ENCODE measurements at regions not wholly inside any gene's neighbourhood (a gene's known extent, or its start where the extent isn't known, plus 50 kb on each side); places are given as distances from the start of the nearest gene placed in this dataset.

- DNase-seq (ENCODE audit: low spot score): no peak
Observed at GRCh38 chr18:60554967-60555366, 182.4 kb upstream of the MC4R start.

GRCh38 chr18:60555625-60556024, 183.1 kb upstream of the MC4R start:
- no peak for DNase-seq (ENCODE audit: low spot score)

GRCh38 chr18:60556326-60556725, 183.8 kb upstream of the MC4R start:
- no peak for DNase-seq (ENCODE audit: low spot score)

GRCh38 chr18:60560071-60560470, 187.5 kb upstream of the MC4R start:
- no peak for DNase-seq (ENCODE audit: low spot score)

- DNase-seq (ENCODE audit: low spot score): no peak
Observed at GRCh38 chr18:60563082-60563481, 190.5 kb upstream of the MC4R start.

GRCh38 chr18:60568220-60568619, 195.6 kb upstream of the MC4R start:
- no peak for DNase-seq (ENCODE audit: low spot score)

- DNase-seq (ENCODE audit: low spot score): no peak
Observed at GRCh38 chr18:60570172-60570571, 197.6 kb upstream of the MC4R start.

- no peak for DNase-seq (ENCODE audit: low spot score)
Observed at GRCh38 chr18:60577457-60577856, 204.9 kb upstream of the MC4R start.

- no peak for DNase-seq (ENCODE audit: low spot score)
Observed at GRCh38 chr18:60585670-60586069, 213.1 kb upstream of the MC4R start.

- DNase-seq (ENCODE audit: low spot score): no peak
Observed at GRCh38 chr18:60593249-60593648, 220.7 kb upstream of the MC4R start.

GRCh38 chr18:60596928-60597327, 224.4 kb upstream of the MC4R start:
- DNase-seq (ENCODE audit: low spot score): no peak

- no peak for DNase-seq (ENCODE audit: low spot score)
Observed at GRCh38 chr18:60599267-60599666, 226.7 kb upstream of the MC4R start.

- DNase-seq (ENCODE audit: low spot score): no peak
Observed at GRCh38 chr18:60599995-60600394, 227.4 kb upstream of the MC4R start.

- DNase-seq (ENCODE audit: low spot score): no peak
Observed at GRCh38 chr18:60601249-60601648, 228.7 kb upstream of the MC4R start.

GRCh38 chr18:60623331-60623730, 250.8 kb upstream of the MC4R start:
- no peak for DNase-seq (ENCODE audit: low spot score)

- DNase-seq (ENCODE audit: low spot score): no peak
Observed at GRCh38 chr18:60624207-60624606, 251.6 kb upstream of the MC4R start.

- DNase-seq (ENCODE audit: low spot score): no peak
Observed at GRCh38 chr18:60639836-60640235, 267.3 kb upstream of the MC4R start.

- DNase-seq (ENCODE audit: low spot score): no peak
Observed at GRCh38 chr18:60643009-60643408, 270.4 kb upstream of the MC4R start.

- DNase-seq (ENCODE audit: low spot score): no peak
Observed at GRCh38 chr18:60646725-60647124, 274.1 kb upstream of the MC4R start.

- no peak for DNase-seq (ENCODE audit: low spot score)
Observed at GRCh38 chr18:60649107-60649506, 276.5 kb upstream of the MC4R start.

- no peak for DNase-seq (ENCODE audit: low spot score)
Observed at GRCh38 chr18:60649842-60650536, 277.4 kb upstream of the MC4R start.

- DNase-seq (ENCODE audit: low spot score): no peak
Observed at GRCh38 chr18:60654298-60654697, 281.7 kb upstream of the MC4R start.

GRCh38 chr18:60656553-60656952, 284.0 kb upstream of the MC4R start:
- DNase-seq (ENCODE audit: low spot score): no peak

- no peak for DNase-seq (ENCODE audit: low spot score)
Observed at GRCh38 chr18:60662491-60662890, 289.9 kb upstream of the MC4R start.
